Fibroblast of villous mesenchyme (primary cell): ENCODE measurements at regions not wholly inside any gene's neighbourhood (a gene's known extent, or its start where the extent isn't known, plus 50 kb on each side); places are given as distances from the start of the nearest gene placed in this dataset.

Source experiments
- DNase-seq: peaks from one replicate; pipeline ENCODE4 v3.0.0-alpha.2; 2010; ENCODE audit warnings: low read depth
- H3K4me3 ChIP-seq: 2 replicates; pipeline ENCODE4 v1.5.1; 2011; ENCODE audit warnings: low read depth, mild to moderate bottlenecking, low read length
- CTCF ChIP-seq: IDR thresholded peaks from 2 replicates; pipeline ENCODE4 v1.5.1; 2012; ENCODE audit warnings: low read depth, mild to moderate bottlenecking, low read length; ENCODE audit not compliant: insufficient read depth

DNA sequence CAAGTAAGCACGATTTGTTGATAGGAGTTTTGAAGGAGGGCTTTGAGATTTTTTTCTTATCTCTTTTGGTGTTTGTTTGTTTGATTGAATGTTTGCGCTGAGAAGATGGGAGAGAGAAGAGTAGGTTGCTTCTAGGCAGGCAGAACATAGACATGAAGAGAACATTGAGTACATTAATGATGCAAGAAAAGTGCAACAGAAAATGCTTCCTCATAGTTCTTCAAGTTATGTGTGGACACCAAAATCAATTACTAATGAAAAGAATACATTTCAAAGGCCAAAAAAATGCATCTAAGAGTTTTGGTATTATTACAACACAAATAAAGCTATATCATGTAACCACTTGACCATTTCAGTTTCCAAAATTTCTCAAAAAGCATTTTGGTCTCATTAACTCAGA is 191.0 kb upstream of the PPARGC1A start:
- H3K4me3 ChIP-seq, result no peak overlapping the region
- no peak for TF ChIP-seq CTCF
- no peak for DNase-seq

- no peak for TF ChIP-seq CTCF
- DNase-seq, result no peak
- H3K4me3 ChIP-seq, result no peak overlapping the region
Observed at GRCh38 chr4:24078347-24078962, 188.6 kb upstream of the PPARGC1A start.

- DNase-seq, result no peak
- TF ChIP-seq CTCF, result no peak
- H3K4me3 ChIP-seq, result no peak overlapping the region
Observed at GRCh38 chr4:24076811-24077210, 187.0 kb upstream of the PPARGC1A start.

DNA sequence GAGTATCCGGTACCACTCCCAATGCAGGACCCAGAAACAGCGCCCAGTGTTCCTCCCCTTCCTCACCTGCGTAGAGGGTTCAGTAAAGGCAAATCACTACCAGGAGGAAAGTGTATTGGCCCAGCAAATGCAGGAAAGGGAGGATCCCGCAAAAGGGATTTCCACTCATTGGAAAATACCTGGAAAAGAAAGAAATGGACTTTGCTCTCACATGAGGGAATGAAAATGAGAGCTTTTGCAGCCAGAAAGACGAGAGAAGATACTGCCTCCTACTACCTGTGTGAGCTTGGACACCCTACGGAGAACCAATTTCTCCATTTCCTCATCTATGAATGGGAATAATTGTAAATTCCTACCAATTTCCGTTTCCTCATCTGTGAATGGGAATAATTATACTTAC is 184.1 kb upstream of the PPARGC1A start:
- no peak for DNase-seq
- TF ChIP-seq CTCF, result no peak
- no peak overlapping the region for H3K4me3 ChIP-seq

DNA sequence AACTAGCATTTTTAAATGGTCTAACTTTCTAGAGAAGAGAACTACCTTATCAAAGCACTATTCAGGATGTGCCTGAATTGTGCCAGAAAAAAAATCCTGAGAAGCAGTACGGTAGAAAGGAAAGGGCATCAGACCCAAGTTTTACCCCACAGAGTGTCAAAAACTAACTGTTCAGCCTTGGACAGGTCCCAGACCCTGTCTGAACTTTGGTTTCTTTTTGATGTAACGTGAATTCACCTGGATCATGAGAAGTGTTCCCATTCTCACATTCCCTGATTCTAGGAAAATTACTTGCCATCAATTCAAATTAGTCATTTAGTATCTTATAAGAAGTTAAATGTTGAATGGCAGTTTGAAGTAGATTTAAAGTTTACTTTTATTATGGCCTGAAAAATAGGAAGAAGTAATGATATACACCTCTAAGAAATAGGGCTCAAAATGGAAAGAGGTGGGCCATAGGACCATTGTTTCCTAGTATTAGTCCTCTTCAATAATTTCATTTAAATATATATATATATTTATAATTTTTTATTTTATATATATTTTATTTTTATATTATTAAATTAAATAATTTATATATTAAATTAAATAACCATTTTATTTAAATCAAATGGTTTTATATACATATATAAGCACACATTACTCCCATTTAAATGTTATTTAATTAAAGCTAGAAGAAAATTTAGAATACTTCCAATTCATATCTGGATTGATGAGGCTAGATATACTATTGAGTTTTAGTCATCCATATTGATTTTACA is 181.9 kb upstream of the PPARGC1A start:
- TF ChIP-seq CTCF, result no peak
- DNase-seq, result no peak
- no peak overlapping the region for H3K4me3 ChIP-seq

GRCh38 chr4:24070117-24070516 is 180.3 kb upstream of the PPARGC1A start:
- TF ChIP-seq CTCF, result no peak
- no peak overlapping the region for H3K4me3 ChIP-seq
- DNase-seq, result peak; percentile 72
